Stimulated activated CD8-positive, alpha-beta memory T cell treated with anti-CD3 and anti-CD28 coated beads, Interleukin-2, amount 100 ng/mL, for 48 hours (primary cell): ENCODE measurements at regions not wholly inside any gene's neighbourhood (a gene's known extent, or its start where the extent isn't known, plus 50 kb on each side); places are given as distances from the start of the nearest gene placed in this dataset.

Experiments
- DNase-seq, 2 donors: peaks; one replicate each; pipeline ENCODE4 v3.0.0-alpha.2; 2020; ENCODE audit warnings: low read depth in 2 of 2

DNA sequence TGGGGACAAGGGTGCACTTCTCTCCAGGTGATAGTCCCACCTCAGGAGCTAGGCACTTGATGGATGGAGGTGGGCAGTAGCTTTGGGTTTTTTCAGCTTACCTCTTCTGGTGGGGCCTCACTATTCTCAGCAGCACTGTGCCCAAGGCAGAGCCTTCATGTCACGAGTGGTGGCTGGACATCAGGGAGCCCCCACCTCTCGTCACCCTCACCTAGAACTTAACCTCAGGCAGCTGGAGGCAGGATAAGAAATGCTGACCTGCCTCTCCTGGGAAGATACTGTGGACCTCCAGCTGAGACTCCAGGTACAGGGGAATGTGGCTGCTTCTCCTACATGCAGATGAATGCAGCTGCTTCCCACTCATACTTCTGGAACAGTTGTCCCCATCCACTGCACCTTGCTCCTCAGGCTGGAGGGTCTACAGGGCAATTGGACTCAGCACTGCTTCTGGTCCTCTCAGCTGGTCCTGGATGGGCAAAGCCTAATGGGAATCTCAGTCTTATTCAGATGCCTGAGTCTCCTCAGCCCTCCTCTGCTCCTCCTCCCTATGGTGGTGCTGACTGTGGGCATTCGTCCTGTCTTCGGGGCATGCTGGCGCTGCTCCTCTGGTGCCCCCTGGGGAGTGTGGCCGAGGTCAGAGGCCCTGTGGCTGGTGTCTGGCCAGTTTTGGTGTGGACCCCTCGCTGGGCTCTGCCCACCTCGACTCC lies 129.9 kb downstream of the KLF13 start:
- DNase-seq = no peak

DNA sequence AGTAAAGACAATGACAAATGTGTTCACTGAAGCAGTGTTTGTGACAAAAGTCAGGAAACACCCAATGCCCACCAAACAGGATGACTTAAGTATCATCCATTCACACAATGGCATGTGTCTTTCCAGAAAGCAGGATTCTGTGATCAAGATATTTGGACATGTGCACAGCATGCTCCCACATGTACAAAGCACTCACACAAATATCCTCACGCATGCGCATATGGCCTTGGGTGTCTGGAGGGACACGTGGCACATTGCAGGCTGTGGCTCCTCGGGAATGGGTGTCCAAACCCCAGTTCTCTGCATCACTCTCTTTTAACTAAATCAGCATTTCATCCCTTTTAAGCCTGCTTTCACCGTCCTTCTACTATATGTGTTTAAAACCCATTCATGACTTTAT lies 130.5 kb downstream of the KLF13 start:
- DNase-seq = no peak

DNA sequence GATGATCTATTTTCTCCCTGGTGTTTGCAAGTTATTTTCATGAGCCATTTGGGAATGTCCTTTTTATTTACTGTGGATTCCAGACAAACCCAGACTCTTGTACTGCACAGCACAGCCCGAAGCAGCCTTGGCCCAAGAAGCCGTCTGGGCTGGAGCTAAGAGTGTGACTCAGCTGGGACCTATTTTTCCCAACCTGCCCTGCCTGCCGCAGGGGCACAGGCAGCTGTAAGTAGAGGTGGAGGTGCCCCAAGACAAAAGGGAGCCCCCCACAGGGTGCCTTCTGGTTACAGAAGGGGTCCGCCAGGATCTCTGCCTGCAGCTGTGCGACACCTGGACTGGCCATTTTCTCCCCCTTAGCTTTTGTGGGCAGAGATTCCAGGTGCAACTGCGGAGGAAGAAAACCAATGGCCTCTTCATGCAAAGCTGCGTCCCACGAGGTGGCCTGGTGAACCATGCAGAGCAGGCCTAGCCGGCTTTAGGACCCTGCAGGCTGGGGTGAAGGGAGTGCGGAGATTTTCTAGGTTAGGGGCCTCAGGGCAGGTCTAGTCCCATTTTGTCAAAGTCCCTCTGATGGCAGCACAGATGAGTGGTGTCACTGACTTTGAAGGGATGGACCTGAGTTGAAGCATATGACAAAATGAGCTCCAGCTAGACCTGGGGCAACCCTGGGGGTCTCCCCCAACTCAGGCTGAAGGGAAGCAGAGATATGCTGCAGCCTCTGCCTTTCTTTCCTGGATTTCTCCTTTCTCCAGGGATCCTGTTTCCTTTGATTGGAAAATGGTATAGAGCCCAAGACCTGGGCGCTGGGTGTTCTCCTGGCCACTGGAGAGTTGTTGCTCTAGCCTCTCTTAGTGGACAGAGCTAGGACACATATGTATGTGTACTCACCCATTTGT lies 131.2 kb downstream of the KLF13 start:
- no peak for DNase-seq

DNA sequence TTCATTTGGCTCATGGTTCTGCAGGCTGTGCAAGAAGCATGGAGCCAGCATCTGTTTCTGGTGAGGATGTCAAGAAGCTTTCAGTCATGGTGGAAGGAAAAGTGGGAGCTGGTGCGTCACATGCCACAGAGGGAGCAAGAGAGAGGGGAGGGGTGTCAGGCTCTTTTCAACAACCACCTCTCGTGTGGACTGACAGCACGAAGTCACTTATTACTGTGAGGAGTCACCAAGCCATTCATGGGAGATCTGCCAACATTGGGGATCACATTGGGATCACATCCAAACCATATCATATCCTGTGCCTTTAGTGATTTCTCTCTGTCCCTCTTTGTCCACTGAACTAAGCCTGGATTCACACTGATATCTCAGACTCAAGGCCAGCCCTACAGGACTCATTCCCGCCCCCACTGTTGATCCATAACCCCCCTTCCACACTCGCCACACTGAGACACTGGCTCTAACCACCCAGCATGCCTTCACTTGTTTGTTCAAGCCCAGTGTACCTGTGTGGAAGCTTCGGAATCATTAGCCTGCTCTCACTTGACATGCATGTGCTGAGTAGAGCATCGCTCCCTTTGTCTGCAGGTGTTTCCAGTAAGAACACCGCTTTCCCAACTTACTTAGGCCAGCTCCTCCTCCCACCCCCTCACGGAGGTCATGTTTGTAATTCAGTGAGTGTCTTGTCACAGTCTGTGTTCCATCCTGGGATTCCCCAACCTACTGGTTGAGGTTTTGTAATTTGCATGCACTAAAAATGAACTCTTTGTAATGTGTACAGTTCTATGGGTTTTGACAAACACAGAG lies 132.2 kb downstream of the KLF13 start:
- peak in 1 of 2 donors; percentile 36 for DNase-seq

DNA sequence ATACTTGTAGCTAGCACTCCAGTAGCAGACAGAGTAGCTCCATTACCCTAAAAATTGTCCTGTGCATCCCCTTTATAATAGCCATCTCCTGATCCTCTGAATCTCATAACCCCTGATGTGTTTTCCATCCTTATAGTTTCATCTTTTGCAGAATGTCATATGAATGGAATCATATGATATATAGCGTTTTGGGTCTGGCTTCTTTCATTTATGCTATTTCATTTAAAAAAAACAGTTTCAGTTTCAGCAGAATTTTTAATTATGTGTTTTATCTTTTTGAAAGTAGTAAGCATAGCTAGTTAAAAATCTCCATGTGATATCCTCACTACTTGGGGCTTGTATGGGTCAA lies 132.7 kb downstream of the KLF13 start:
- DNase-seq = no peak

DNA sequence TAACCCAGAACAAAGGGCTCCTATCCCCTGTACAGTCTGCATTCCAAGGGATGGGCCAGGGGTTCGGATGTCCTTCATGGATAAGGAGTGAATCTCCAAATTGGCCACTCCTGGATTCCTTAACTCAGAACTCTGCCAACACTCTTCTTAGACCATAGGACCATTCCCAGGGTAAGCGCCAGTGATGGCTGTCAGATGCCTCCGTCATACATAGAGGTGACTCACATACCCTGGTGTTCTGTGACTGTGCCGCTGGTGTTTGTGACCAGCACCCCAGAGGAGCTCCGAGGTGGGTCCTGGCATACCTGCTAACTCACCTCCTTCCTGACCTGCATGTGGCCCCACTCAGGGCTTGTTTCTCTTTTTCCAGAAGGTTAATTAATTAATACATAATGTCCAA lies 134.7 kb downstream of the KLF13 start:
- no peak for DNase-seq

DNA sequence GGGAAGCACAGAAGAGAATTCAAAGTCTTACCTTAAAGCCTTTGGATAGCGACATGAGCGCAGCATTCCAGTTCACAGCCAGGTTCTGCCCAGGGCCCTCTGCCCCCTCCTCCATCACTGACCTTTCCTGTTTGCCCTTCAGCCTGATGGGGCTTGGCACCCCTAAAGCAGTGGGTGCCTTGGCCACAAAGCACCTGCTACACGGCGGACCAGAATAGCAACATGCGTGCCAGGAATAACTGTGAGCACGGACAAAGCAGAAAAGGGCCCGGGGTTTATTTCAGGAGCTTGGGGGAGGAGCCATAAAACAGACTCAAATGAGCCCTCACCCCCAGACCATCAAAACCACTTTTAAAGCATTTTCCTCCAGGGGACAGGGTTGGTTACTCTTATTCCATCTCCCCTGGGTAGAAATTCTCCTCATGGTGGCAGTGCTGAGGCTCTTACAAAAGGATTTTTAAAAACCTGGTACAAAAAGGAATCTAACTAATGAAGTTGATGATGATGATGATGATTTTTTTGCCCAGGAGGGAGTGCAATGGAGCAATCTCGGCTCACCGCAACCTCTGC lies 135.4 kb downstream of the KLF13 start:
- no peak for DNase-seq

DNA sequence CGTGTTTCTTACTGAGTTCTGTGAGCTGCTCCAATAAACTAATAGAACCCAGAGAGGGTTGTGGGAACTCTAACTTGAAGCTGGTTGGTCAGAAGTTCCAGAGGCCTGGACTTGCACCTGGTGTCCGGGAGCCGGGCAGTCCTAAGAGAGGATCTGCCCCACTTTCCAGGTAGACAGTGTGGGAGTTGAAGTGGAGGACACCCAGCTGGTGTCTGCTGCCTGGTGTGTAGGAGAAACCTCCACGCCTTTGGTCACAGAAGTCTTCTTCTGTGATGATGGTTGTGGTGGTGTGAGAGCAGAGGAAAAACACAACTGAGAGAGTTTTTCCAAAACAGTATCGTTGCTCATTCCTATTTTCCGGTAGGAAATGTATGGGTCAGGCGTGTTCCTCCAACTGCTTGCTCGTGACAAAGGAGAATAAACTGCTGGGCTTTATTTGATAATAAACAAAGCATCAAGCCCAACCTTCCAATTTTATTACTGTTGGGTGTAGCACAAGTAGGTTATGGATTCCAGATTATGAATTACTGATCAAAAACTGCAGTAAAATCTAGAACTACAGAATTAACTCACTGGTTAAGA lies 137.0 kb downstream of the KLF13 start:
- DNase-seq = no peak

DNA sequence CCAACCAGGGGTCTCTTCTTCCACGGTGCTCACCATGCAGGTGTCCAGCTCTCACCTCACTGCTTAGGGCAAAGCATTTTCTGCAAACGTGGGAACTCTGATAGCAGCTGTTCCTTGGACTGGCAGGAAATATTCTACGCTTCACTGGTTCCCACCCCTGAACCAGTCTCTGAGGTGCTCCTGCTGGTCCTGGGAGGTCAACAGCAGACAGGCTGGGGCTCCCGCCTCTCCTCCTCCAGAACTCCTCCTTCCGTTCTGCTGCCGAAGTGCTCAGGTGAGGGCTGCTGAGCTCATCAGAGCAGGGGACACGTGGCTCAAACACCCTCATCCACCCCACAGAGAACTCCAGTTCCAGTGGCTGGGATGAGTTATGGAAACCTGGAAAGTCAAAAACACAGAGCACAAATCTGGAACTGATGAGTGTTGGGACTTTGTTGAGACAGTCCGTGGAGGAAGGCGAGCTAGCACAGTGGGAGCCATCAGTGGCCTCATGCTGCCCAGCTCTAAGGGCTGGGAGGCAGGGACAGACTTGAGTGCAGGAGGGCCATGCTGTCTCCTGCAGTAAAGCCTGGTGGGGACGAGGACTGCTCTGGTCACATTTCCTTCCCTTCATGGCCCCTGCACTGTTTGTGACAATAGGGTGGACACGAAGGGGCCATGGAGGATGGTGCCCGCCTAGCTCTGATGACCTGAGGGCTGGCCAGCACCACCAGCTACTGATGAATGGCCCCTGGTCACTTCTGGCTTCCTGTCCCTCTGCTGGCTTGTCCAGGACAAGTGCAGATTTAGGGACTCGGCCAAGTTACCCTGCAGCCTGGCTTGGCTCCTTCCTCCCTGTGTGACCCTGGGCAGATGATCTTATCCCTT lies 137.8 kb downstream of the KLF13 start:
- no peak for DNase-seq

DNA sequence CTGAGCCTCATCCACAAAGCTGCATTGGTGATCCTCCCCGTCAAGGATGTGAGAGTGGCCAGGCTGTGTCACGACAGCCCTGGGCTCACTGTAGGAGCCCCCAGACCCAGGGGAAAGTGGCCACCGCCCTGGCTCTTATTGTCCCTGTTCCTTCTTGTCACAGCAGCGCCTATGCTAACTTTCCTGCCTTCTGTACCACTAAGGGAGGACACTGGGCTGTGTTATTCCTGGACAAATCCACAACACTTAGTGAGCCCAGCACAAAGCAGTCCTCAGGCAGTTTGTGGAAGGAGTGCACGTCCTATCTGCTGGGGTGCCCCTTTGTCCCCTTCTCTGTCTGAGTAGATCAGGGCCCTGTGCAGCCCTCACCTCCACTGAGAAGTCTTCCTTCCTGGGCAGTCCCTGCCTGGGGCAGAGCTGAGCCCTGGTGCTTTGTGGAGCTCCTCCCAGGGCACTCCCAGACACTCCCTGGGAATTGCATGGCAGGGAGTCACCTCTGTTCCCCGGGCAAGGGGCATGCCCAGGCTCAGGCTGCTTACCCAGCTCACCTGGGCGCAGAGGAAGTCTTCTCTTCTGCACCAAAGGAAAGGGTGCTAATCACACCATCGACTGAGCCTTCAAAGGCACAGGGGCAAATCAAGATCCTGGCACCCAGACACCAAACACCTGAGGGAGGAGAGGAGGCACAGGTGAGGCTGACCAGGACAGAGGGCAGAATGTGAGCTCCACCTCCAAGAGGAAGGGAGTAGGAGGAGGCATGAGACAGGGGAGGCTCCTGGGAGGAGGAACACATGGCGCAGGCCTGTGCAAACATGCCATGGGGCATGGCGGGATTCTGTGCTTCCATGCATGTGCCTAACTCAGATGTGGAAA lies 138.7 kb downstream of the KLF13 start:
- no peak for DNase-seq

DNA sequence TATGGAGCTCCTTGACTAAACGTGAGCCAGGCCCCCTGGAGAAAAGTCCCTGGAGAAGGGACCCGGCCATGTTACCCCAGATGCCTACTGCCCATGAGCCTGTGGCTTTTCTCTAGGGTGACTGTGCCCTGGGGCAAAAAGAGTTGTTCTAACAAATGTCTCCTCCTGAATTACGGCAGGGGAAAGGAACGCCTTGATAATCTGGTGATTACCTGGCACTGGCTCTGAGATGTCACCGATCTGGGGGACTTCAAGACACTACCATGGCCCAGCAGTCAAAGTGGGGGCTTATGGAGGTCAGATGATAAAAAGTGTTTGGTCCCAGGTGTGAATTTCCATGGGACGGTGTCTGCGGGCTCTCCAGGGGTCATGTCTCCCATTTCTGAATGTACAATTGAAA lies 140.7 kb downstream of the KLF13 start:
- DNase-seq = no peak

DNA sequence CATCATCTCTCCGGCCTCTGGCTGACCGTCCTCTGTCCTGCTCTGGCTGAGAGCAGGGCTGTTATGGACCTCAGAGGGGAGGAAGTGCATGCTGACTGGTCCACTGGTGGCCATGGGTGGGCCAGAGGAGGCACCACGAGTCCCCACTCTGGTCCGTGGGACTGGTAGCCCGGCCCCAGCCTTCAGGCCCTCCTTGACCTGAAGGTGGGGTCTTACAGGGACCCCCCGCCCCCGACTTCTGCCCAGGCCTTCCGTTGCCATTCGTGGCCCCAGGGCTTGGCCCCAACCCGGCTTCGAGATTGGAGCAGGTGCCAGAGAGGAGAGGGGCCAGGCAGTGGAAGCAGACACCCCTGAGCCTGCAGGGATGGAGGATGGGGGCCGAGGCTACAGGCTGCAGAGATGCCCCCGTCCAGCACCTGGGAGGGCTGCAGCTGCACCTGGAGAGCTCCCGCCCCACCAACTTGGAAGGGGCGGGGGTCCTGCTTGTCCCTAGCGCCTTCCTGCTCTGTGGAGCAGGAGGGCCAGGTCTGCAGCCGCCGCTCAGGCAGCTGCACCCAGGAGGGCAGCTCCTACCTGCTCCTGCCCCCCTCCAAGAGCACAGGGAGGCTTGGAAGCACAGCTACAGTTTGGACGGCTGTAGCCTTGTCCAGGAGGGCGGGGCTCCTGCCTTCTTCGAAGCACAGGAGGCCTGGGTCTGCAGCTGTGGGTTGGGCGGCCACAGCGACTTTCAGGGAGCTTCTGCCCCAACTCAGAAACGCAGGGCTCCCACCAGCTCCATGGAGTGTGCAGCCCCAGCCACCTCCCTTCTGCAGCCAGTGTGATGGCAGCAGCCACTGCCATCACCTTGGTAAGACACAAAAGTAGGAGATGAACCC lies 142.5 kb downstream of the KLF13 start:
- DNase-seq = no peak

DNA sequence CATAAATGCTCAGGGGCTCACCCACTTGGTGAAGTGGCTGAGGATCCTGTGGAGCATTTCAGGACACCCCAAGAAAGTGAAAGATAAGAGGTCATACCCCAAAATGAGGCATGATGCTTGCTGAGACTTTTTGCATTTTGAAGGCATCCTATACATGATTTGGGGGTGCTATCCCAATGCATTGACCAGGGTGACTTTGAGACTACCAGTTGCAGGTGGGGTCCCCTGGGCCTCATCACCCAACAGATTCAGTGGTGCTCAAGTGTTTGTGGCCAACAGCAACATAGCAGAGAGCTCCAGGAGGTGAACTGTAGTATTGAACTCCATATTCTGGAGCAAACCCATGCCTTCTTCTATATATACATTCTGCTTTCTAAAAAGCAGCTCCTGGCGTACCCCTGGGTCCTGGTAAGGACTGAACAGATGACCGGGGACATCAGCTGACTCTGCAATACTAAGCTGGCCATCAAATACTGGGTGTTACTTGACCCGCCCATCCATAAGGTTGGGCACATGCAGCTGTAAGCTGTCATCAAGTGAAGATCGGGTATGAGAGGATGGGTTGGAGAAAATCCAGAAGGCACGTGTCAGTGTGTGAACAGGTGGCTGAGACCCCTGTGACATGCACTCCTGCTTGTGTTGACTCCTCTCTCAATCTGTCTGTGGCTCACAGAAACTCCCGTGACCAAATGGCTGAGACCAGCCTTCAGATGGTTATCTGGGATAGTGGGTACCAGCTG lies 143.3 kb downstream of the KLF13 start:
- no peak for DNase-seq

DNA sequence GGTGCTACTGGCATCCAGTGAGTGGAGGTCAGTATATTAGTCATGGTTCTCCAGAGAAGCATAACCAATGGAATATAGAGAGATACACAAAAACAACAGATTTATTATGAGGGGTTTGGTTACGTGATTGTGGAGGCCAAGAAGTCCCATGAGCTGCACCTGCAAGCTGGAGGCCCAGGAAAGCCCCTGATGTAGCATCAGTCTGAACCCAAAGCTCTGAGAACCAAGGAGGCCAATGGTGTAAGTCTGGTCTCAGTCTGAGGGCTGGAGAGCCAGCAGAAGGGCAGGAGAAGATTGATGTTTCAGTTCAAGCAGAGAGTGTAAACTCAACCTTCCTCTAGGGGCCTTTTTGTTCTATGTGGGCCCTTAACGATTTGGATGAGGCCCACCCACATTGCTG lies 144.1 kb downstream of the KLF13 start:
- DNase-seq = no peak

DNA sequence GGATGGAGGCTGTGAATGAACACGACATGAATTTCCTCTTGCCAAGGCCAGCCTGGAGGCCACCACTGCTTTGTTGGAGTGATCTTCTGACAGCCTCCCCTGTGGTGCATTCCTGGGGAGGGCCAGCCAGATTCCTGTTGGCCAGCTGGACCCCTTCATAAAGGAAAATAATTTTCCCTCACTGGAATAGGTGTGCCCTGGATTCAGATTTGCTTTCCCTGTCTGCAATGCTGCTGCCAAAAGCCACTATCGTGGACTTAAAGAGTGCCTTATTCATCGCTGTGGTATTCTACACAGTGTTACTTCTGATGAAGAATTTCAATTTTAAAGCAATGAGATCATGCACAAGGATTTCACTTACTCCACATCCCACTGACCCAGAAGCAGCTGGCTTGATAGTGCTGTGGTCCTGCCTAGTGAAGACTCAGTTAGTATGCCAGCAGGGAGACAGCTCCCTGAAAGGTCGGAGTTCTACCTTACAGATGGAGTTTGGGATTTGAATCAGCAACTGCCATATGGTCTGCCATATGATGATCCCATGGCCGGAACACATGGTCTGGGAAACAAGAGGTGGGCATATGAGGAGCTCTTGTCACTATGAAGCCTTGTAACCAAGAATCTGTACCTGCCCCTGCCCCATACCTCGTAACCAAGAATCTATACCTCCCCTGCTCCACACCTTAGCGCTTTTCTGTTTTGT lies 145.2 kb downstream of the KLF13 start:
- DNase-seq = no peak

DNA sequence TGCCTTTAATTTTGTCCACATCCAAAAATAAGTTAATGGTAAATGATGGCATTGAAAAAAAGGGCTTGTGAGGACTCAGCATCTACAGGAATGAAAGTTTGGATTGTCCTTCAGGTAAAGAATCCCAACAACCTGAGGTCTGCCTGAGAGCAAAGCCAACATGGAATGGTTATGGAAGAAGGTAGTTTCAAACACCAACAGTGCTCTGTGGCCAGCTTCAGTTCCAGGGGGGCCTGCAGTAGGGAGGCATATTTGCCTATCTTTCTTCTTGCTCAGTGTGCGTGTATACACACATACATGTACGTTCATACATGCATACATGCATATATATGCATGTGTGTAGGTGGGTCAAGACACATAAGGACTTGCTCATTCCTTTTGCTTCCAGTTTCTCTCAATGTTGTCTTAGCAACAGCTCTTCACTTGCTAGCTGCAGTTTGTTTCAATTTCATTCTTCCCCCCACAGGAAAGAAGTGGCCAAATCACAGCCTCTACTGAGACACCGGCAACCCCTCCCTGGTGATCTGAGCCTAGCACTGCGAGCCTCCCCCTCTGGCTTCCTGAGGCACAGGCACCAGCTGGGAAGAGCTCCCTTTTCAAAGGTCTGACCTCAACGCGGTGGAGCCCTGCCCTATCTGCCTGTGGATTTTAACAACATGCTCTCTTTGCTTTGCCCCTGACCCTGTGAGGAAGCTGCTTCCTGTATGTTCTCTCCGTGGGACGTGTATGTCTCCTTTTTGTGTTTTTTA lies 146.2 kb downstream of the KLF13 start:
- DNase-seq = no peak
